DND-41 (cell line): ENCODE measurements at regions not wholly inside any gene's neighbourhood (a gene's known extent, or its start where the extent isn't known, plus 50 kb on each side); places are given as distances from the start of the nearest gene placed in this dataset.

Experiments
- ATAC-seq: fragments of 200-7000 bp; cut with Tn5 transposase; 3 replicates; pipeline ENCODE4 v1.9.1; 2021; ENCODE audit warnings: low read depth; ENCODE audit not compliant: insufficient read depth
- DNase-seq: peaks from one replicate; pipeline ENCODE4 v3.0.0-alpha.2; 2020
- H2AFZ ChIP-seq: 2 replicates; pipeline ENCODE4 v1.6.0; 2012; ENCODE audit warnings: low read depth, low read length
- H3K27ac ChIP-seq: 2 replicates; pipeline ENCODE4 v1.5.1; 2012; ENCODE audit warnings: low read length, inconsistent platforms
- H3K27me3 ChIP-seq: fragments of 200-600 bp; sonication (generic); 2 replicates; pipeline ENCODE4 v1.6.0; 2012; ENCODE audit warnings: low read length, mild to moderate bottlenecking, inconsistent platforms; ENCODE audit not compliant: insufficient read depth, poor library complexity
- H3K36me3 ChIP-seq: 2 replicates; pipeline ENCODE4 v1.5.1; 2012; ENCODE audit warnings: low read length, inconsistent platforms; ENCODE audit not compliant: insufficient read depth
- H3K4me1 ChIP-seq: 2 replicates; pipeline ENCODE4 v1.5.1; 2012; ENCODE audit warnings: mild to moderate bottlenecking, low read length; ENCODE audit not compliant: insufficient read depth
- H3K4me2 ChIP-seq: 2 replicates; pipeline ENCODE4 v1.6.0; 2012; ENCODE audit warnings: mild to moderate bottlenecking, moderate library complexity, low read length, inconsistent platforms; ENCODE audit not compliant: insufficient read depth
- H3K4me3 ChIP-seq, 2 experiments: fragments of 200-600 bp in 1 of 2; shearing (Covaris generic) in 1 of 2; 2 replicates each; pipeline ENCODE4 v1.5.1; 2012 to 2016; ENCODE audit warnings: inconsistent platforms in 2 of 2, low read length in 2 of 2, mild to moderate bottlenecking in 2 of 2, low read depth in 1 of 2, moderate library complexity in 1 of 2
- H3K79me2 ChIP-seq: 2 replicates; pipeline ENCODE4 v1.6.0; 2012; ENCODE audit warnings: low read length, inconsistent platforms; ENCODE audit not compliant: insufficient read depth
- H3K9ac ChIP-seq: 2 replicates; pipeline ENCODE4 v1.6.0; 2012; ENCODE audit warnings: low read depth, mild to moderate bottlenecking, inconsistent platforms, low read length, moderate library complexity
- H3K9me3 ChIP-seq: 2 replicates; pipeline ENCODE4 v1.5.1; 2012; ENCODE audit warnings: low read length, moderate library complexity, mild to moderate bottlenecking, inconsistent platforms; ENCODE audit not compliant: insufficient read depth, severe bottlenecking
- H4K20me1 ChIP-seq: 2 replicates; pipeline ENCODE4 v1.6.0; 2012; ENCODE audit warnings: low read length; ENCODE audit not compliant: insufficient read depth
- EZH2 ChIP-seq: IDR thresholded peaks from 3 replicates; pipeline ENCODE4 v1.6.1; 2012; ENCODE audit warnings: borderline replicate concordance, low read depth, mild to moderate bottlenecking, moderate library complexity, low read length, inconsistent platforms; ENCODE audit not compliant: severe bottlenecking
- TF ChIP-seq, protein P1 (sequence below): IDR thresholded peaks from 2 replicates; pipeline ENCODE4 v1.5.1; 2012; ENCODE audit warnings: borderline replicate concordance, low read length, moderate library complexity, mild to moderate bottlenecking; ENCODE audit not compliant: poor library complexity, severe bottlenecking; ENCODE audit errors: extremely low read depth

DNA sequence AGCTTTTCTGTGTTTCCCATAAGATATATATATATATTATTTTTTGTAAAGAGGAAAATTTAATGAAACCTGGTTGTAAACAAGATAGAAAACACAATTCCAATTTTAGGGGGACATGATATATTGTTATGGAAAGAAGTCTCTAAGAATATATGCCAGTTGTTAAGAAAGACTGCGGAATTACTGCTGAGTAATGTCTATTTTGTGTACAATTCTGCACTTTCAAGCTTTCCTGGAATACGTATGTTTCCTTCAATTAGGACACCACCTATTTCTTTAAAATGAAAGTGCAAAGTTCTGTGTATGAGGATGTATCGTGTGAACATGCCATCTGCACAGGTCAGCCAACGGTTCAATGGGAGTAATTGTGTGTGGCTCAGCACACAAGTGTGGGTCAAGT, 760.2 kb downstream of the BRD1 start:
- ATAC-seq (no peak), DNase-seq (no peak)
- no peak overlapping the region for H3K4me3 ChIP-seq
- no peaks in the 10 kb centered on the region for H3K79me2 ChIP-seq
- no peak overlapping the region for H2AFZ ChIP-seq
- H3K4me1 ChIP-seq: no peaks in the 10 kb centered on the region
- H3K9me3 ChIP-seq: no peaks in the 10 kb centered on the region
- H3K36me3 ChIP-seq: no peaks in the 10 kb centered on the region
- H4K20me1 ChIP-seq: 0 out of 2 replicates have a peak, but pooled peaks cover under 1% of the 10 kb centered on the region
- TF ChIP-seq EZH2: no peak
- TF ChIP-seq, protein P1, sequence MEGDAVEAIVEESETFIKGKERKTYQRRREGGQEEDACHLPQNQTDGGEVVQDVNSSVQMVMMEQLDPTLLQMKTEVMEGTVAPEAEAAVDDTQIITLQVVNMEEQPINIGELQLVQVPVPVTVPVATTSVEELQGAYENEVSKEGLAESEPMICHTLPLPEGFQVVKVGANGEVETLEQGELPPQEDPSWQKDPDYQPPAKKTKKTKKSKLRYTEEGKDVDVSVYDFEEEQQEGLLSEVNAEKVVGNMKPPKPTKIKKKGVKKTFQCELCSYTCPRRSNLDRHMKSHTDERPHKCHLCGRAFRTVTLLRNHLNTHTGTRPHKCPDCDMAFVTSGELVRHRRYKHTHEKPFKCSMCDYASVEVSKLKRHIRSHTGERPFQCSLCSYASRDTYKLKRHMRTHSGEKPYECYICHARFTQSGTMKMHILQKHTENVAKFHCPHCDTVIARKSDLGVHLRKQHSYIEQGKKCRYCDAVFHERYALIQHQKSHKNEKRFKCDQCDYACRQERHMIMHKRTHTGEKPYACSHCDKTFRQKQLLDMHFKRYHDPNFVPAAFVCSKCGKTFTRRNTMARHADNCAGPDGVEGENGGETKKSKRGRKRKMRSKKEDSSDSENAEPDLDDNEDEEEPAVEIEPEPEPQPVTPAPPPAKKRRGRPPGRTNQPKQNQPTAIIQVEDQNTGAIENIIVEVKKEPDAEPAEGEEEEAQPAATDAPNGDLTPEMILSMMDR: no peak
- no peak overlapping the region for H3K4me2 ChIP-seq
- no peak overlapping the region for H3K27ac ChIP-seq
- H3K9ac ChIP-seq: no peak overlapping the region
- H3K27me3 ChIP-seq: peaks cover 5% of the 10 kb centered on the region

DNA sequence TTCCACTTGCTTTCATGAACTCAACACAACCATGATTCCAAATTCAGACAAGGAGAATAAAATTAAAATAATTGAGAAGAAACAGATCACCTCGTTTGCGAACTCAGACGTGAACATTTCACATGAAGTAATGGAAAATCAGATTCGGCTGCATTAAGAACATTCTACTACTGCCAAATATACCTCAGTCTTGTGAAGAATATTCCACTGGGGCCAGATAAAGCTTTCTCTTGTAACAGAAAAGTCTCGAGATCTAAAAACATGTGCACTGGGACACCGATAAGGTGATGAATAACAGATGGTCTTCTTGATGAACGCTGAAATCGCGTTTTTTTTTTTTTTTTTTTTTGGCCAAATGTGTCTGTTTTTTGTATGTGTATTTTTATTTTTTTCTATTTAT, 761.1 kb downstream of the BRD1 start:
- TF ChIP-seq, protein P1: no peak
- TF ChIP-seq EZH2: no peak
- DNase-seq (no peak), ATAC-seq (no peak)
- Histone ChIP-seq H3K4me1 (no peaks in the 10 kb centered on the region), H3K9ac (no peak overlapping the region), H3K9me3 (no peaks in the 10 kb centered on the region), H3K27ac (no peak overlapping the region), H3K79me2 (no peaks in the 10 kb centered on the region), H4K20me1 (0 out of 2 replicates have a peak, but pooled peaks cover 4% of the 10 kb centered on the region), H3K36me3 (no peaks in the 10 kb centered on the region), H3K4me2 (no peak overlapping the region), H3K4me3 (no peak overlapping the region), H3K27me3 (peaks cover 11% of the 10 kb centered on the region), H2AFZ (no peak overlapping the region)

DNA sequence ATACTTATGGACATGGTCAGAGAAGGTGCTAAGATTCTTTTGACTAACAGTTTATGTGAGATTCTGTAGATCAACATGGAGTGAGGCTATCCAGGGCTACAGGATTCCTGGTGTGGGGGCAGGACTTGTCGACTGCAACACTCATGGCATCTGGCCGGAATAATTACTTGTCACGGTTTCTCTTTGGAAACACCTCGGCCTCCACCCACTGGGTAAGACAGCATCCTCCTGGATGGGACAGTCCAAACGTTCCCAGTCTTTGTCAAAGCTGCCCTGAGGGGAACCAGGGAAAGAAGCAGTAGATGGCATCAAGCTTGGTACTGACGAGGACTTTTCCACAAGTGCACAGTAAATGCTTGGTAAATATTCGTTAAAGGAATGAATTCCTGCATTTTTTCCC, 762.8 kb downstream of the BRD1 start:
- H3K4me3 ChIP-seq: no peak overlapping the region
- 0 out of 2 replicates have a peak, but pooled peaks cover 4% of the 10 kb centered on the region for H4K20me1 ChIP-seq
- H3K27me3 ChIP-seq: peaks cover 11% of the 10 kb centered on the region
- H3K4me1 ChIP-seq: no peaks in the 10 kb centered on the region
- DNase-seq (no peak), ATAC-seq (no peak)
- no peaks in the 10 kb centered on the region for H3K9me3 ChIP-seq
- no peak overlapping the region for H2AFZ ChIP-seq
- TF ChIP-seq EZH2: no peak
- TF ChIP-seq, protein P1: no peak
- H3K9ac ChIP-seq: no peak overlapping the region
- no peak overlapping the region for H3K4me2 ChIP-seq
- no peaks in the 10 kb centered on the region for H3K36me3 ChIP-seq
- no peak overlapping the region for H3K27ac ChIP-seq
- H3K79me2 ChIP-seq: no peaks in the 10 kb centered on the region

DNA sequence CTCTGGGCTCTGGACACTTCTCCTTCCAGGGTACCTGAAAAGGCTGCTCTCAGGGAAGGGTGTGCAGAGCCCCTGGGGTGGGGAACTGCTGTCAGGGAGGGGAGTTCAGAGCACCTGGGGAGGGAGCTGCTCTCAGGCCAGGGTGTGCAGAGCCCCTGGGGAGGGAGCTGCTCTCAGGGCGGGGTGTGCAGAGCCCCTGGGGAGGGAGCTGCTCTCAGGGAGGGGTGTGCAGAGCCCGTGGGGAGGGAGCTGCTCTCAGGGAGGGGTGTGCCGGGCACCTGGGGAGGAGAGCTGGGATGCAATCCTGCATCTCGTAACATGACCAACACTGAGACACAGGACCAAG, 764.2 kb downstream of the BRD1 start:
- Histone ChIP-seq H3K9ac (no peak overlapping the region), H3K9me3 (no peaks in the 10 kb centered on the region), H3K36me3 (no peaks in the 10 kb centered on the region), H4K20me1 (0 out of 2 replicates have a peak, but pooled peaks cover 4% of the 10 kb centered on the region), H3K4me1 (no peaks in the 10 kb centered on the region), H3K4me2 (no peak overlapping the region), H3K79me2 (no peaks in the 10 kb centered on the region), H3K27me3 (peaks cover 11% of the 10 kb centered on the region), H2AFZ (no peak overlapping the region), H3K4me3 (no peak overlapping the region), H3K27ac (no peak overlapping the region)
- TF ChIP-seq, protein P1: no peak
- no peak for TF ChIP-seq EZH2
- ATAC-seq: no peak
- DNase-seq: no peak
